HCT116 (cell line): ENCODE measurements at regions not wholly inside any gene's neighbourhood (a gene's known extent, or its start where the extent isn't known, plus 50 kb on each side); places are given as distances from the start of the nearest gene placed in this dataset.

ENCODE experiments used
- ATAC-seq: fragments of 200-7000 bp; cut with Tn5 transposase; 2 replicates; pipeline ENCODE4 v1.9.1; 2020; ENCODE audit warnings: mild to moderate bottlenecking, moderate library complexity
- BruUV-seq: library from RNA; stranded (reverse); fragments of 400-500 nt; replicated peaks from 2 replicates; lab custom pipeline; 2021; lab: Mats Ljungman, UMichigan
- CTCF ChIA-PET: fragments of 300-600 bp; sonication (Branson Sonifier 250); formaldehyde crosslinking; loops from one replicate; lab custom pipeline; 2021; ENCODE audit warnings: antibody characterized with exemption; lab: Charles Lee
- POLR2A ChIA-PET: fragments of 300-600, 350-600 bp; sonication (Branson Sonifier 250); formaldehyde crosslinking; loops from one replicate; lab custom pipeline; 2021; ENCODE audit warnings: antibody characterized with exemption; lab: Charles Lee
- RAD21 ChIA-PET, 2 experiments: fragments of 300-600 bp; sonication (Branson Sonifier 250); formaldehyde crosslinking; loops; one replicate each; lab custom pipeline; 2023; ENCODE audit warnings: low total read pairs in 2 of 2; ENCODE audit not compliant: uncharacterized antibody in 2 of 2, unreplicated experiment in 2 of 2, low non-redundant PET in 1 of 2; lab: Charles Lee
- DNase-seq: peaks from one replicate; pipeline ENCODE4 v3.0.0-alpha.2; 2010; ENCODE audit warnings: low read depth, low spot score
- H2AFZ ChIP-seq: fragments of 200-600 bp; shearing (Covaris generic), sonication (generic); 2 replicates; pipeline ENCODE4 v1.6.1; 2017; ENCODE audit warnings: low read depth, mixed run types, mixed read lengths, antibody characterized with exemption, low read length; ENCODE audit not compliant: poor library complexity, severe bottlenecking
- H3K27ac ChIP-seq: 2 replicates; pipeline ENCODE4 v1.5.1; 2012; ENCODE audit warnings: low read depth, low read length
- H3K27me3 ChIP-seq: fragments of 200-600 bp; sonication (generic); 2 replicates; pipeline ENCODE4 v1.6.1; 2016; ENCODE audit warnings: mixed run types, low read length, mixed read lengths; ENCODE audit not compliant: insufficient read depth
- H3K36me3 ChIP-seq, 2 experiments: fragments of 200-500 bp in 1 of 2; fragments of 200-600 bp in 1 of 2; sonication (Bioruptor generic) in 1 of 2; sonication (generic) in 1 of 2; 2 replicates each; pipeline versions ENCODE4 v1.5.1 to v1.6.1; 2014 to 2016; ENCODE audit warnings: low read length in 2 of 2, inconsistent platforms in 1 of 2, mixed read lengths in 1 of 2, mixed run types in 1 of 2; ENCODE audit not compliant: insufficient read depth in 2 of 2, control insufficient read depth in 1 of 2
- H3K4me1 ChIP-seq, 2 experiments: fragments of 200-600 bp in 1 of 2; sonication (generic) in 1 of 2; 2 replicates each; pipeline versions ENCODE4 v1.5.1 to v1.6.1; 2012 to 2017; ENCODE audit warnings: low read length in 2 of 2, inconsistent platforms in 1 of 2, mild to moderate bottlenecking in 1 of 2, mixed read lengths in 1 of 2, mixed run types in 1 of 2, moderate library complexity in 1 of 2; ENCODE audit not compliant: insufficient read depth in 2 of 2, control insufficient read depth in 1 of 2
- H3K4me2 ChIP-seq: fragments of 200-600 bp; sonication (generic); 2 replicates; pipeline ENCODE4 v1.6.1; 2017; ENCODE audit warnings: mixed run types, low read length, mixed read lengths
- H3K4me3 ChIP-seq, 2 experiments: fragments of 200-600 bp in 1 of 2; sonication (generic) in 1 of 2; replicated peaks in 1 of 2; 2 replicates each; pipeline ENCODE4 v1.5.1; 2011 to 2016; ENCODE audit warnings: low read length in 2 of 2, control low read depth in 1 of 2, low read depth in 1 of 2, mild to moderate bottlenecking in 1 of 2, mixed read lengths in 1 of 2, mixed run types in 1 of 2
- H3K79me2 ChIP-seq: fragments of 200-600 bp; sonication (generic); 2 replicates; pipeline ENCODE4 v1.6.1; 2017; ENCODE audit warnings: mild to moderate bottlenecking, mixed run types, low read length, moderate library complexity, mixed read lengths; ENCODE audit not compliant: insufficient read depth
- H3K9ac ChIP-seq: fragments of 200-600 bp; sonication (generic); 2 replicates; pipeline ENCODE4 v1.6.1; 2016; ENCODE audit warnings: low read length, mixed read lengths
- H3K9me2 ChIP-seq: fragments of 200-600 bp; sonication (generic), shearing (Covaris generic); 2 replicates; pipeline ENCODE4 v1.6.1; 2017; ENCODE audit warnings: mixed run types, mild to moderate bottlenecking, moderate library complexity; ENCODE audit not compliant: insufficient read depth
- H3K9me3 ChIP-seq, 2 experiments: fragments of 200-500 bp in 1 of 2; fragments of 200-600 bp in 1 of 2; sonication (Bioruptor generic) in 1 of 2; sonication (generic) in 1 of 2; 2 replicates each; pipeline ENCODE4 v1.6.1; 2014 to 2017; ENCODE audit warnings: low read length in 2 of 2, mixed read lengths in 2 of 2, inconsistent platforms in 1 of 2, low read depth in 1 of 2, mild to moderate bottlenecking in 1 of 2, mixed run types in 1 of 2, moderate library complexity in 1 of 2; ENCODE audit not compliant: control insufficient read depth in 1 of 2, insufficient read depth in 1 of 2
- H4K20me1 ChIP-seq: fragments of 200-600 bp; sonication (generic), shearing (Covaris generic); 2 replicates; pipeline ENCODE4 v1.6.1; 2017; ENCODE audit warnings: mixed run types, mild to moderate bottlenecking, moderate library complexity; ENCODE audit not compliant: insufficient read depth
- ATF3 ChIP-seq: IDR thresholded peaks from 2 replicates; pipeline ENCODE4 v1.6.1; 2012
- CEBPB ChIP-seq: IDR thresholded peaks from 2 replicates; pipeline ENCODE4 v1.6.1; 2012; ENCODE audit warnings: low read depth
- CTCF ChIP-seq, 3 experiments: fragments of 200-600 bp in 1 of 3; sonication (generic) in 1 of 3; IDR thresholded peaks in 2 of 3; conservative IDR thresholded peaks in 1 of 3; 2 replicates each; pipeline ENCODE4 v1.5.1; 2012 to 2017; ENCODE audit warnings: low read depth in 2 of 3, low read length in 2 of 3, antibody characterized with exemption in 1 of 3, borderline replicate concordance in 1 of 3, control low read depth in 1 of 3, mild to moderate bottlenecking in 1 of 3, mixed read lengths in 1 of 3, mixed run types in 1 of 3, moderate library complexity in 1 of 3; ENCODE audit not compliant: insufficient read depth in 1 of 3
- EGR1 ChIP-seq: IDR thresholded peaks from 2 replicates; pipeline ENCODE4 v1.6.1; 2012; ENCODE audit warnings: low read depth
- ELF1 ChIP-seq: IDR thresholded peaks from 2 replicates; pipeline ENCODE4 v1.6.1; 2012; ENCODE audit warnings: low read depth, borderline replicate concordance
- EZH2 ChIP-seq: fragments of 200-600 bp; sonication (generic); IDR thresholded peaks from 2 replicates; pipeline ENCODE4 v1.6.1; 2017; ENCODE audit warnings: antibody characterized with exemption, mixed run types
- FOSL1 ChIP-seq: IDR thresholded peaks from 2 replicates; pipeline ENCODE4 v1.6.1; 2012; ENCODE audit warnings: low read depth
- JUND ChIP-seq: IDR thresholded peaks from 2 replicates; pipeline ENCODE4 v1.6.1; 2012
- MAX ChIP-seq: IDR thresholded peaks from 2 replicates; pipeline ENCODE4 v1.6.1; 2012
- POLR2A ChIP-seq: IDR thresholded peaks from 2 replicates; pipeline ENCODE4 v1.7.0; 2011; ENCODE audit warnings: borderline replicate concordance; ENCODE audit not compliant: insufficient read depth, insufficient read length; ENCODE audit errors: extremely low read depth
- POLR2AphosphoS5 ChIP-seq: IDR thresholded peaks from 2 replicates; pipeline ENCODE4 v1.6.1; 2011; ENCODE audit warnings: mild to moderate bottlenecking, low read depth, low read length, moderate library complexity
- SIN3A ChIP-seq: IDR thresholded peaks from 2 replicates; pipeline ENCODE4 v1.6.1; 2012; ENCODE audit warnings: low read depth
- TCF7L2 ChIP-seq: IDR thresholded peaks from 2 replicates; pipeline ENCODE4 v1.7.0; 2011; ENCODE audit warnings: borderline replicate concordance, inconsistent platforms; ENCODE audit not compliant: insufficient read depth, insufficient read length; ENCODE audit errors: extremely low read depth
- ZFX ChIP-seq: fragments of 450-650 bp; IDR thresholded peaks from 2 replicates; pipeline ENCODE4 v1.6.1; 2017
- ZNF274 ChIP-seq: fragments of 200-500 bp; sonication (Bioruptor generic); IDR thresholded peaks from 2 replicates; pipeline ENCODE4 v1.6.1; 2014; ENCODE audit warnings: mild to moderate bottlenecking, low read depth, low read length, inconsistent platforms
- intact Hi-C: fragments of 100-400 bp; cut with micrococcal nuclease; formaldehyde crosslinking; loops from 2 replicates; pipeline ENCODE4 v1.10.0; 2022

GRCh38 chr3:124582196-124582595, 148.1 kb upstream of the UMPS start:
- BruUV-seq: no TSS peak
- POLR2A ChIA-PET: no interaction called here
- Histone ChIP-seq H3K27ac (no peak overlapping the region), H3K36me3 (no peaks in the 10 kb centered on the region), H3K4me3 (no peak overlapping the region), H3K79me2 (no peaks in the 10 kb centered on the region), H2AFZ (no peak overlapping the region), H3K4me2 (no peak overlapping the region), H3K27me3 (no peaks in the 10 kb centered on the region), H3K4me1 (peaks cover 3 to 21% of the 10 kb centered on the region in 2 experiments; a peak in 3 of 4 replicates), H3K9me2 (no peaks in the 10 kb centered on the region), H4K20me1 (no peaks in the 10 kb centered on the region), H3K9ac (no peak overlapping the region), H3K9me3 (no peaks in the 10 kb centered on the region)
- RAD21 ChIA-PET: no interaction called here
- TF ChIP-seq EZH2: no peak
- no peak for TF ChIP-seq POLR2A
- TF ChIP-seq SIN3A: no peak
- TF ChIP-seq MAX: no peak
- TF ChIP-seq ZFX: no peak
- TF ChIP-seq ATF3: no peak
- DNase-seq: no peak
- ATAC-seq: no peak
- intact Hi-C loops: no loop called here
- CTCF ChIA-PET: no interaction called here

GRCh38 chr3:124582621-124583395, 147.4 kb upstream of the UMPS start:
- ATAC-seq (no peak), DNase-seq (no peak)
- ChIA-PET POLR2A (no interaction called here), CTCF (no interaction called here), RAD21 (no interaction called here)
- Histone ChIP-seq H3K4me2 (no peak overlapping the region), H3K79me2 (no peaks in the 10 kb centered on the region), H3K4me3 (no peak overlapping the region), H3K9me3 (no peaks in the 10 kb centered on the region), H3K36me3 (no peaks in the 10 kb centered on the region), H3K27ac (no peak overlapping the region), H2AFZ (no peak overlapping the region), H4K20me1 (no peaks in the 10 kb centered on the region), H3K4me1 (peaks cover 3 to 21% of the 10 kb centered on the region in 2 experiments; a peak in 3 of 4 replicates), H3K9me2 (no peaks in the 10 kb centered on the region), H3K9ac (no peak overlapping the region), H3K27me3 (no peaks in the 10 kb centered on the region)
- BruUV-seq: no TSS peak
- intact Hi-C loops: no loop called here
- TF ChIP-seq EGR1 (no peak), ZNF274 (no peak), JUND (no peak), POLR2AphosphoS5 (no peak), ATF3 (no peak), MAX (no peak), CEBPB (no peak), TCF7L2 (no peak), CTCF (IDR thresholded peaks at IDR 0.05 in 2 of 3, conservative IDR thresholded peaks at IDR 0.05 in 1 of 3; ENCODE audit: borderline replicate concordance in 1 of 3, insufficient read depth in 1 of 3, low read depth in 2 of 3, low read length in 2 of 3) (no peak), POLR2A (no peak), EZH2 (no peak), ELF1 (no peak), FOSL1 (no peak)
